GM12874 (cell line): ENCODE measurements at regions not wholly inside any gene's neighbourhood (a gene's known extent, or its start where the extent isn't known, plus 50 kb on each side); places are given as distances from the start of the nearest gene placed in this dataset.

ENCODE experiments used
- CTCF ChIP-seq: IDR thresholded peaks from 2 replicates; pipeline ENCODE4 v1.5.1; 2011; ENCODE audit warnings: low read depth, mild to moderate bottlenecking, control low read depth, low read length, moderate library complexity; ENCODE audit not compliant: insufficient read depth

DNA sequence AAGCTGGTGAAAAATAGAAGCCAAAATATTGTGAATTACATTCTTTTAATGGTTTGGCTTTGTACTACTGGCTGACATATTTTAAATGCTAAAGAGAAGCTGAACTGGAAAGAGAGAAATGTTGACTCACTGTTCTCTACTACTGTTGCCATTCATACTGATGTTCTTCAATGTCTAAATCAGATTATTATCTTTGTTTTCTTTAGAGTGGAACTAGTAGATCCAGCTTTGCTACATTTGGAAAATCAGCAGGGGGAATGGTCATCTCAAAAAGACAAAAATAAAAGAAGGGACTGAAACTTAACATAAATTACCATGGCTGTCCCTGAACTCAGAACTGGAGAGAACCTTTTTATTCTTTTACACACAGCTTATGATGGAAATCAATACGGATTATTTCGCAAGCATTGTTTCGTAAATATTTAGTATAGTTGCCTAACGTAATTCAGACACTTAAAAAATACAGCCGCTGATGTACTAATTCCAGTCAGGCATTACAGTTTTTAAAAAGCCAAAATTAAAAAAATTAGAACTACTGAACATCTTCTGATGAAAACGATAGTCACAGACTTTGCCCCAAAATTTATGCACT lies 76.3 kb upstream of the OTX2 start:
- no peak for TF ChIP-seq CTCF

- no peak for TF ChIP-seq CTCF
These were observed 75.5 kb upstream of the OTX2 start for GRCh38 chr14:56885825-56886224.

GRCh38 chr14:56884617-56885016 lies 74.3 kb upstream of the OTX2 start:
- TF ChIP-seq CTCF = no peak

GRCh38 chr14:56881181-56881580 lies 70.9 kb upstream of the OTX2 start:
- TF ChIP-seq CTCF = no peak

DNA sequence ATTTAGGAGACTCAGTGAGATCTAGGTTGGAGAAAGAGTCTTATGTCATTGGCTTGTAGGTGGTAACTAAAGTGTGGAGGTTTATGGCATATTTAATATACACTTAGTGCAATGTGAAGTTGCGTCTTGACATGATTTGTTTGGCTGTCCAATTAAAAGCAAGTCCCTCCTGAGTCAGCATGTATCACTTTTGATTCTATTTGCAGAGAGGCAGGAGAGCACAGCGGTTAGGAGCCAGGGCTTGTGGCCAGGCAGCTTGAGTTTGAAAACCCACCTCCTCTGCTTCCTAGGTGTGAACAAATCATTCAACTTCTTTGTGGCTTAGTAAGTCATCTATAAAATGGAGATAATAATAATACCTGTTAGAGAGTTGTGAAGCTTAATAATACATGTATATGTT lies 68.5 kb upstream of the OTX2 start:
- TF ChIP-seq CTCF = no peak

GRCh38 chr14:56875104-56875675 lies 64.9 kb upstream of the OTX2 start:
- TF ChIP-seq CTCF = no peak

GRCh38 chr14:56874375-56874774 lies 64.1 kb upstream of the OTX2 start:
- peak; percentile 52; the same call in 1 of the 2 replicates for TF ChIP-seq CTCF
